ENCODE measurements at regions not wholly inside any gene's neighbourhood (a gene's known extent, or its start where the extent isn't known, plus 50 kb on each side); places are given as distances from the start of the nearest gene placed in this dataset.

DNA sequence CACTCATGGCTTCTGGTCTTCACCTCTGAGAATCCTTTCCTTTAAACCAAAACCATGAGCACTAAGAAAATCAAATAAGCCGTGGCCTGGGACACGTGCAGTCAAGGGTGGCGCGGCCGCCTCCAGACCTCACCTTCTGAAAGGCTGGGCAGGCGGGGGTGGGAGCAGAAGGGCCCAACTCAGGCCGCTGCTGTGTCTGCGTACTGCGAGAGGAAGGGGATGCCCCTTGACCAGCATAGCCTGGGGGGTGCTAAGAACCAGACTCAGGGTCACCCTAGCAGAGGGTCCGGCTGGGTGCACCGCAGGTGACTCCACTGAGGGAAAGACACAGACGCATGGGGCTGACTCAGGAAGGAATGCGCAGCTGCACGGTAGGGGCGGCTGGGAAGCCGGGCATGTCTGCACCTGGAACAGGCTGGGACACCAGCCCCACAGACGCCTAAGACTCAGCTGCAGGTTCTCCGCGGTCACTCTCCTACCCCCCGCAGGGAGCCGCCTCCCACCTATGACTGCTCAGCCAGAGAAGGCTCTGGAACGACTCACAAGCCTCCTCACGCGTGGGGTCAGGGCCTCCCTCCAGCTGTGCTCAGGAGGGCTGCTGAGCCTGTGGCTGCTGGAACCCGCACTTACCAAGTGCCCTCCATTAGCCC is 432.4 kb upstream of the MYT1L start:
- Histone ChIP-seq H3K9me3 (no peaks in the 10 kb centered on the region), H3K27me3 (no peaks in the 10 kb centered on the region), H3K4me3 (no peak overlapping the region), H3K36me3 (no peaks in the 10 kb centered on the region), H3K4me1 (ENCODE audit: insufficient read depth) (peaks cover 13% of the 10 kb centered on the region), H3K27ac (no peak overlapping the region)
- TF ChIP-seq CTCF (IDR thresholded peaks at IDR 0.05): no peak
- TF ChIP-seq POLR2A (IDR thresholded peaks at IDR 0.05): no peak
- no peak for TF ChIP-seq EP300 (IDR thresholded peaks at IDR 0.05)
- WGBS, 3 donors: 44 to 51% (median 48%) methylated on average over 24 to 25 of the region's 25 CpGs
- DNase-seq: peak in 1 of 5 donors; percentile 40
- intact Hi-C loops (cut with DNase I): no loop called here

- DNase-seq: no peak
- no peak for TF ChIP-seq EP300 (IDR thresholded peaks at IDR 0.05)
- no peak for TF ChIP-seq POLR2A (IDR thresholded peaks at IDR 0.05)
- TF ChIP-seq CTCF (IDR thresholded peaks at IDR 0.05): no peak
- H3K27me3 ChIP-seq: no peaks in the 10 kb centered on the region
- H3K27ac ChIP-seq: no peak overlapping the region
- intact Hi-C loops (cut with DNase I): no loop called here
- WGBS, 3 donors: 61 to 70% (median 67%) methylated on average over 11 of the region's 11 CpGs
- H3K36me3 ChIP-seq: no peaks in the 10 kb centered on the region
- H3K4me3 ChIP-seq: no peak overlapping the region
- no peaks in the 10 kb centered on the region for H3K9me3 ChIP-seq
- peaks cover 13% of the 10 kb centered on the region for H3K4me1 ChIP-seq (ENCODE audit: insufficient read depth)
These were observed 431.8 kb upstream of the MYT1L start for GRCh38 chr2:2762913-2763312.

GRCh38 chr2:2762166-2762908 is 431.3 kb upstream of the MYT1L start:
- no peak overlapping the region for H3K4me3 ChIP-seq
- H3K27ac ChIP-seq: no peak overlapping the region
- H3K36me3 ChIP-seq: no peaks in the 10 kb centered on the region
- H3K9me3 ChIP-seq: no peaks in the 10 kb centered on the region
- intact Hi-C loops (cut with DNase I): no loop called here
- DNase-seq: no peak
- 84 to 93% (median 89%) methylated on average over 16 to 17 of the region's 17 CpGs for WGBS, 3 donors
- TF ChIP-seq POLR2A (IDR thresholded peaks at IDR 0.05) (no peak), CTCF (IDR thresholded peaks at IDR 0.05) (no peak), EP300 (IDR thresholded peaks at IDR 0.05) (no peak)
- H3K4me1 ChIP-seq (ENCODE audit: insufficient read depth): peaks cover 13% of the 10 kb centered on the region
- H3K27me3 ChIP-seq: no peaks in the 10 kb centered on the region

DNA sequence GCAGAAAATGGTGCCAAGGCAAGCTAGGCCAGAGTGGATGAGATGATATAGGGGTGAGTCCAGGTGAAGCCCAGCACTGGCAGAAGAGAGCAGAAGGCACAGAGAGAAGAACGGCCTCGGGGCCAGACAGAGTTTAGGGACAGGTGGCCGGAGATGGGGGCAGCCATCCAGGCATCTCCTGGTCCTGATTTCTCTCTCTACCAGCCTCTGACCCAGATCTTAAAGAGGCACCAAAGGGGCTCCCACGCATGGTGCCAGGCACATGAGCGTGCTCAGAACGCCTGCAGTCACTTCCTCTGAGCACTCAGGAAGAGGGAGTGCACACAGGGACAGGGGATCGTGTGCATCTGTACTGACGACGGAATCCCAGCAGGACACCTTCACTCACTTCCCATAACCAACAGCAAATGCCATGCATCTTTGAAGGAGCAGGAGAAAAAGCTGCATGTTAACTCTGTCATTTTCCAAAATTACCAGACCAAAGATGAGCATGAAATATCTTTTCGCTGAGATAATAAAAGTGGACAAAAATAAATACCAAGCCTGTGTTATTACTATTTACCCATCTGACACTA is 427.8 kb upstream of the MYT1L start:
- DNase-seq: no peak
- 74 to 77% (median 77%) methylated on average over 10 of the region's 10 CpGs for WGBS, 3 donors
- no peak for TF ChIP-seq CTCF (IDR thresholded peaks at IDR 0.05)
- no peak for TF ChIP-seq EP300 (IDR thresholded peaks at IDR 0.05)
- TF ChIP-seq POLR2A (IDR thresholded peaks at IDR 0.05): no peak
- Histone ChIP-seq H3K4me1 (ENCODE audit: insufficient read depth) (peaks cover 5% of the 10 kb centered on the region), H3K27me3 (no peaks in the 10 kb centered on the region), H3K9me3 (no peaks in the 10 kb centered on the region), H3K4me3 (no peak overlapping the region), H3K36me3 (no peaks in the 10 kb centered on the region), H3K27ac (no peak overlapping the region)
- intact Hi-C loops (cut with DNase I): no loop called here
